Neural cell (in vitro differentiated cells): ENCODE measurements at regions not wholly inside any gene's neighbourhood (a gene's known extent, or its start where the extent isn't known, plus 50 kb on each side); places are given as distances from the start of the nearest gene placed in this dataset.

ENCODE experiments used
- H2AFZ ChIP-seq: fragments of 200-600, 300-800 bp; sonication (generic), shearing (Covaris generic); 2 replicates; pipeline ENCODE4 v1.6.0; 2014; ENCODE audit warnings: low read depth, mild to moderate bottlenecking, antibody characterized with exemption, low read length, moderate library complexity
- H3F3A ChIP-seq: fragments of 200-600 bp; shearing (Covaris generic); 2 replicates; pipeline ENCODE4 v1.6.1; 2016; ENCODE audit warnings: mild to moderate bottlenecking, moderate library complexity, mixed read lengths, antibody characterized with exemption, low read length; ENCODE audit not compliant: insufficient read depth, poor library complexity, severe bottlenecking
- H3K27ac ChIP-seq: fragments of 200-600, 300-800 bp; sonication (generic), shearing (Covaris generic); 2 replicates; pipeline ENCODE4 v1.5.1; 2014; ENCODE audit warnings: mild to moderate bottlenecking, low read length, moderate library complexity
- H3K27me3 ChIP-seq: fragments of 300-800, 200-600 bp; sonication (generic), shearing (Covaris generic); 2 replicates; pipeline ENCODE4 v1.6.0; 2014; ENCODE audit warnings: mild to moderate bottlenecking, low read depth, low read length, moderate library complexity; ENCODE audit not compliant: insufficient read depth
- H3K36me3 ChIP-seq: fragments of 300-800, 200-600 bp; sonication (generic), shearing (Covaris generic); 2 replicates; pipeline ENCODE4 v1.5.1; 2014; ENCODE audit warnings: mild to moderate bottlenecking, antibody characterized with exemption, low read length, moderate library complexity; ENCODE audit not compliant: insufficient read depth
- H3K4me2 ChIP-seq: fragments of 300-800, 200-600 bp; sonication (generic), shearing (Covaris generic); 2 replicates; pipeline ENCODE4 v1.6.0; 2014; ENCODE audit warnings: mild to moderate bottlenecking, low read length
- H3K4me3 ChIP-seq: fragments of 300-800, 200-600 bp; sonication (generic), shearing (Covaris generic); 2 replicates; pipeline ENCODE4 v1.5.1; 2014; ENCODE audit warnings: mild to moderate bottlenecking, low read length, moderate library complexity
- H3K79me2 ChIP-seq: fragments of 200-600 bp; shearing (Covaris generic); replicated peaks from 2 replicates; pipeline ENCODE4 v1.6.0; 2014; ENCODE audit warnings: mild to moderate bottlenecking, low read length, moderate library complexity; ENCODE audit not compliant: insufficient read depth
- H3K9ac ChIP-seq: fragments of 300-800, 200-600 bp; sonication (generic), shearing (Covaris generic); 2 replicates; pipeline ENCODE4 v1.6.1; 2016; ENCODE audit warnings: mild to moderate bottlenecking, low read length, mixed read lengths
- H3K9me2 ChIP-seq: fragments of 200-600 bp; shearing (Covaris generic); 2 replicates; pipeline ENCODE4 v1.6.1; 2016; ENCODE audit warnings: mild to moderate bottlenecking, low read length, mixed read lengths; ENCODE audit not compliant: insufficient read depth
- H3K9me3 ChIP-seq: fragments of 200-600, 300-800 bp; sonication (generic), shearing (Covaris generic); 2 replicates; pipeline ENCODE4 v1.6.1; 2016; ENCODE audit warnings: mild to moderate bottlenecking, mixed run types, low read length, moderate library complexity, mixed read lengths
- H4K20me1 ChIP-seq: fragments of 200-600 bp; shearing (Covaris generic); 2 replicates; pipeline ENCODE4 v1.6.1; 2016; ENCODE audit warnings: mild to moderate bottlenecking, mixed run types; ENCODE audit not compliant: insufficient read depth
- EP300 ChIP-seq: fragments of 450-650 bp; conservative IDR thresholded peaks from 2 replicates; pipeline ENCODE4 v1.6.1; 2014; ENCODE audit warnings: antibody characterized with exemption, mild to moderate bottlenecking, moderate library complexity; ENCODE audit not compliant: poor library complexity, severe bottlenecking
- EZH2 ChIP-seq: fragments of 200-600, 300-800 bp; shearing (Covaris generic), sonication (generic); IDR thresholded peaks from 2 replicates; pipeline ENCODE4 v1.6.1; 2014; ENCODE audit warnings: antibody characterized with exemption, low read length, borderline replicate concordance, mild to moderate bottlenecking; ENCODE audit not compliant: insufficient read depth, poor library complexity, severe bottlenecking
- MXI1 ChIP-seq: fragments of 450-650 bp; conservative IDR thresholded peaks from 2 replicates; pipeline ENCODE4 v1.6.1; 2014; ENCODE audit warnings: antibody characterized with exemption, mild to moderate bottlenecking; ENCODE audit not compliant: poor library complexity, severe bottlenecking
- POLR2AphosphoS5 ChIP-seq: IDR thresholded peaks from 2 replicates; pipeline ENCODE4 v1.6.1; 2012
- RAD21 ChIP-seq: fragments of 450-650 bp; conservative IDR thresholded peaks from 2 replicates; pipeline ENCODE4 v1.6.1; 2014; ENCODE audit warnings: antibody characterized with exemption, mild to moderate bottlenecking, moderate library complexity
- SMC3 ChIP-seq: fragments of 450-650 bp; conservative IDR thresholded peaks from 2 replicates; pipeline ENCODE4 v1.6.1; 2014; ENCODE audit warnings: antibody characterized with exemption, mild to moderate bottlenecking, moderate library complexity; ENCODE audit not compliant: poor library complexity
- TAF1 ChIP-seq: IDR thresholded peaks from 2 replicates; pipeline ENCODE4 v1.6.1; 2012; ENCODE audit warnings: low read depth
- TF ChIP-seq, protein P1 (sequence below): fragments of 450-650 bp; IDR thresholded peaks from 2 replicates; pipeline ENCODE4 v1.5.1; 2014; ENCODE audit warnings: antibody characterized with exemption, mild to moderate bottlenecking, moderate library complexity; ENCODE audit not compliant: poor library complexity, severe bottlenecking
- TF ChIP-seq, protein P2 (sequence below): IDR thresholded peaks from 2 replicates; pipeline ENCODE4 v1.6.1; 2012; ENCODE audit warnings: borderline replicate concordance

DNA sequence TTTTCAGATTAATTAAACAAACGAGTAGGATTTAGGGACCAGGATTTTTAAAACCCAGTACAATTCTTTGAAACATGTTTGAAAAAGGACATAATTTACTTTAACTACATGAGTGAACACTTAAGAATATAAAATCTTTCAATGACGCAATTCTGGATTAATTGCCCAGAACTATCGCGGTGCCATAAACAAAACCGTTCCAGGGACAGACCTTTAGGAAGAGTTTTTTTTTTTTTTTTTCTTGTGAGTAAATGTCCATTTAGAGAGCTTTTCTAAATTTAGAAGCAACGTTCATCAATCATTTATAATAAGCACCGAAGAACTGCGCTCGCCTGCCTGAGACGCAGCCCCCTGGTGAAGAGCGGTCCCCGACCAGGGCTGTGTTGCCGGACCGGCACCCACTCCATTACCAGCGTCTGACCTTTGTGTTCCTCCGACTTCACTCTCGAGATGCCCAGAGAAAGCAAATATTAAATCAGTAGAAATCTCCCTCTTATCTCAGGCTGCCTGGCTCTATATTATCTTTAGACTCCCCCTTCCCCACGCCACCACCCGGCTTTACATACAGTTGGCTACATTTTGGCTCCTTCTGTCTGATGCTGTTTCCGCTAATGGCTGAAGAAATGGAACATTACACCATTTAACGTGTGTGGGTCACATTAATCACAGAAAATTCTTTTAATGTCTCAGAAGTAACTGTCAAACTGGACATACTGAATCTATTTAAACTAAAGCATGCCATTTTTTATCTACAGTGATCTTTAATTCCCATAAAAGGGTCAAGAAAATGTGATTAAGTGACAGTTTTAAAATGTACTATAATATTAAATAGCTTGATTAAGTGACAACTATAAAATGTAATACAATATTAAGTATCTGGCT is 364.0 kb upstream of the MEIS1 start:
- H3K4me2 ChIP-seq = no peak overlapping the region
- no peak overlapping the region for H3K4me3 ChIP-seq
- H3K36me3 ChIP-seq = no peaks in the 10 kb centered on the region
- no peaks in the 10 kb centered on the region for H4K20me1 ChIP-seq
- H3K9me2 ChIP-seq = no peaks in the 10 kb centered on the region
- H3K79me2 ChIP-seq = no peaks in the 10 kb centered on the region
- H2AFZ ChIP-seq = no peak overlapping the region
- H3K9ac ChIP-seq = no peak overlapping the region
- H3K9me3 ChIP-seq = no peaks in the 10 kb centered on the region
- TF ChIP-seq RAD21 (no peak), POLR2AphosphoS5 (no peak), EP300 (no peak), MXI1 (no peak), EZH2 (no peak), SMC3 (no peak), TAF1 (no peak)
- TF ChIP-seq, protein P1, sequence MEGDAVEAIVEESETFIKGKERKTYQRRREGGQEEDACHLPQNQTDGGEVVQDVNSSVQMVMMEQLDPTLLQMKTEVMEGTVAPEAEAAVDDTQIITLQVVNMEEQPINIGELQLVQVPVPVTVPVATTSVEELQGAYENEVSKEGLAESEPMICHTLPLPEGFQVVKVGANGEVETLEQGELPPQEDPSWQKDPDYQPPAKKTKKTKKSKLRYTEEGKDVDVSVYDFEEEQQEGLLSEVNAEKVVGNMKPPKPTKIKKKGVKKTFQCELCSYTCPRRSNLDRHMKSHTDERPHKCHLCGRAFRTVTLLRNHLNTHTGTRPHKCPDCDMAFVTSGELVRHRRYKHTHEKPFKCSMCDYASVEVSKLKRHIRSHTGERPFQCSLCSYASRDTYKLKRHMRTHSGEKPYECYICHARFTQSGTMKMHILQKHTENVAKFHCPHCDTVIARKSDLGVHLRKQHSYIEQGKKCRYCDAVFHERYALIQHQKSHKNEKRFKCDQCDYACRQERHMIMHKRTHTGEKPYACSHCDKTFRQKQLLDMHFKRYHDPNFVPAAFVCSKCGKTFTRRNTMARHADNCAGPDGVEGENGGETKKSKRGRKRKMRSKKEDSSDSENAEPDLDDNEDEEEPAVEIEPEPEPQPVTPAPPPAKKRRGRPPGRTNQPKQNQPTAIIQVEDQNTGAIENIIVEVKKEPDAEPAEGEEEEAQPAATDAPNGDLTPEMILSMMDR = no peak
- TF ChIP-seq, protein P2, sequence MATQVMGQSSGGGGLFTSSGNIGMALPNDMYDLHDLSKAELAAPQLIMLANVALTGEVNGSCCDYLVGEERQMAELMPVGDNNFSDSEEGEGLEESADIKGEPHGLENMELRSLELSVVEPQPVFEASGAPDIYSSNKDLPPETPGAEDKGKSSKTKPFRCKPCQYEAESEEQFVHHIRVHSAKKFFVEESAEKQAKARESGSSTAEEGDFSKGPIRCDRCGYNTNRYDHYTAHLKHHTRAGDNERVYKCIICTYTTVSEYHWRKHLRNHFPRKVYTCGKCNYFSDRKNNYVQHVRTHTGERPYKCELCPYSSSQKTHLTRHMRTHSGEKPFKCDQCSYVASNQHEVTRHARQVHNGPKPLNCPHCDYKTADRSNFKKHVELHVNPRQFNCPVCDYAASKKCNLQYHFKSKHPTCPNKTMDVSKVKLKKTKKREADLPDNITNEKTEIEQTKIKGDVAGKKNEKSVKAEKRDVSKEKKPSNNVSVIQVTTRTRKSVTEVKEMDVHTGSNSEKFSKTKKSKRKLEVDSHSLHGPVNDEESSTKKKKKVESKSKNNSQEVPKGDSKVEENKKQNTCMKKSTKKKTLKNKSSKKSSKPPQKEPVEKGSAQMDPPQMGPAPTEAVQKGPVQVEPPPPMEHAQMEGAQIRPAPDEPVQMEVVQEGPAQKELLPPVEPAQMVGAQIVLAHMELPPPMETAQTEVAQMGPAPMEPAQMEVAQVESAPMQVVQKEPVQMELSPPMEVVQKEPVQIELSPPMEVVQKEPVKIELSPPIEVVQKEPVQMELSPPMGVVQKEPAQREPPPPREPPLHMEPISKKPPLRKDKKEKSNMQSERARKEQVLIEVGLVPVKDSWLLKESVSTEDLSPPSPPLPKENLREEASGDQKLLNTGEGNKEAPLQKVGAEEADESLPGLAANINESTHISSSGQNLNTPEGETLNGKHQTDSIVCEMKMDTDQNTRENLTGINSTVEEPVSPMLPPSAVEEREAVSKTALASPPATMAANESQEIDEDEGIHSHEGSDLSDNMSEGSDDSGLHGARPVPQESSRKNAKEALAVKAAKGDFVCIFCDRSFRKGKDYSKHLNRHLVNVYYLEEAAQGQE = no peak
- H3F3A ChIP-seq = no peaks in the 10 kb centered on the region
- H3K27me3 ChIP-seq = no peaks in the 10 kb centered on the region
- H3K27ac ChIP-seq = no peak overlapping the region

DNA sequence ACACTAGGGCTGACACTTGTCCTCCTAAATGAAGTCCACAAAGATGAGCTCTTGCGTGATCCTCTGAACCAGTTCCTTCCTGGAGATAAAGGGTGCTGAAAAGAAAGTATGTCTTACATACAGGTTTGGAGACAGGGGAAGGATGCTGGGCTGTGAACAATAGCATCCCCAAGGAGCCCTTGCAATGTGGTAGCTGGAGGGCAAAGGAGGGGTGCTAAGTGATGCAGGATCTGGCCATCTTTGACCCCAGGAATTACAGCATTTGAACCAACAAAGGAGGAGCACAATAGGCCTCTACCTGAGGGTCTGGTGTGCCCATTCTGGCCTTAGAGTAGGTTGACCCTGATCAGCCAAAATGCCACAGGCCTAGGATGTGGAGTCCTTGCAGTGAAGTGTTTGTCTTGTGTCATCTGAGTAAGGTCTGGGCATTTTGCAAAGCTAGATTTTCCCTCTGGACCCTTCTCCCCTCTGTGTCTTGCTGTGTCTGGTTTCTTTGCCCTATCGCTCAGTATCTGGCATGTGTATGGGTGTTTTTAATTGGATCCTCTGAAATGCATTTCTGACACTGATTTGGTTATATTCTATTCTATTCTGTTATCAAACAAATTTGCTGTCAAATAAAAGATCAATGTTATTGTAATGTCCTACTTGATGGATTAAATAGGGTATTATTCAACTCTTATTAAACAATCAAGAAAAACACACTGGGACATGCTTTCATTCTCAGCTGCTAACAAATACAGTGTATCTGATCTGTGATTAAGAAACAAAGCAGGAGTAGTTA is 364.8 kb upstream of the MEIS1 start:
- H3K9ac ChIP-seq = no peak overlapping the region
- no peaks in the 10 kb centered on the region for H3K79me2 ChIP-seq
- H3K4me3 ChIP-seq = no peak overlapping the region
- no peaks in the 10 kb centered on the region for H4K20me1 ChIP-seq
- H3K9me3 ChIP-seq = no peaks in the 10 kb centered on the region
- H3K27me3 ChIP-seq = no peaks in the 10 kb centered on the region
- H2AFZ ChIP-seq = no peak overlapping the region
- H3F3A ChIP-seq = no peaks in the 10 kb centered on the region
- TF ChIP-seq MXI1 (no peak), TAF1 (no peak), SMC3 (no peak), RAD21 (no peak), POLR2AphosphoS5 (no peak), EP300 (no peak), EZH2 (no peak)
- TF ChIP-seq, protein P2 = no peak
- TF ChIP-seq, protein P1 = no peak
- H3K36me3 ChIP-seq = no peaks in the 10 kb centered on the region
- H3K4me2 ChIP-seq = no peak overlapping the region
- H3K27ac ChIP-seq = no peak overlapping the region
- no peaks in the 10 kb centered on the region for H3K9me2 ChIP-seq
